HepG2 (cell line): ENCODE measurements at regions not wholly inside any gene's neighbourhood (a gene's known extent, or its start where the extent isn't known, plus 50 kb on each side); places are given as distances from the start of the nearest gene placed in this dataset.

ENCODE experiments used
- ATAC-seq: fragments of 200-7000 bp; cut with Tn5 transposase; 3 replicates; pipeline ENCODE4 v1.9.1; 2020; ENCODE audit warnings: mild to moderate bottlenecking, moderate library complexity
- BruUV-seq: library from RNA; stranded (reverse); fragments of 400-500 nt; replicated peaks from 2 replicates; lab custom pipeline; 2021; lab: Mats Ljungman, UMichigan
- CTCF ChIA-PET: fragments of 300-600 bp; formaldehyde crosslinking; extraction: SDS; loops from one replicate; lab custom pipeline; 2021; ENCODE audit warnings: low total read pairs, inconsistent platforms, low intra/inter-chr PET ratio; lab: Yijun Ruan, JAX
- POLR2A ChIA-PET: fragments of 350-600 bp; sonication (Branson Sonifier 250); formaldehyde crosslinking; loops from one replicate; lab custom pipeline; 2020; ENCODE audit warnings: antibody characterized with exemption, inconsistent platforms; lab: Yijun Ruan, JAX
- DNase-seq: peaks from one replicate; pipeline ENCODE4 v3.0.0-alpha.2; 2015; ENCODE audit warnings: low spot score
- FAIRE-seq: peaks from 3 replicates; lab custom pipeline; 2011; peaks lifted over from hg19 to GRCh38; lab: Jason Lieb, UNC
- H2AFZ ChIP-seq: one replicate; pipeline ENCODE4 v1.6.1; 2011; ENCODE audit warnings: low read length, inconsistent platforms
- H3K27ac ChIP-seq: fragments of 300-600 bp; 3 replicates; pipeline ENCODE4 v1.8.0; 2011; ENCODE audit warnings: mixed run types, mild to moderate bottlenecking, mixed read lengths, low read length, inconsistent platforms; ENCODE audit not compliant: insufficient read depth; ENCODE audit errors: extremely low read length
- H3K27me3 ChIP-seq, 2 experiments: fragments of 200-600 bp in 1 of 2; 2 replicates in 1 of 2; 3 replicates in 1 of 2; pipeline versions ENCODE4 v1.6.0 to v1.8.0; 2011; ENCODE audit warnings: low read length in 2 of 2, mild to moderate bottlenecking in 2 of 2, moderate library complexity in 2 of 2, inconsistent platforms in 1 of 2; ENCODE audit not compliant: insufficient read depth in 2 of 2, control insufficient read depth in 1 of 2
- H3K36me3 ChIP-seq, 2 experiments: fragments of 200-600 bp in 1 of 2; replicated peaks in 1 of 2; 2 replicates in 1 of 2; 3 replicates in 1 of 2; pipeline versions ENCODE4 v1.5.1 to v1.8.0; 2011; ENCODE audit warnings: low read length in 2 of 2, inconsistent platforms in 1 of 2; ENCODE audit not compliant: insufficient read depth in 2 of 2, control insufficient read depth in 1 of 2
- H3K4me1 ChIP-seq: 2 replicates; pipeline ENCODE4 v1.5.1; 2012; ENCODE audit warnings: low read length, inconsistent platforms; ENCODE audit not compliant: insufficient read depth
- H3K4me2 ChIP-seq: 2 replicates; pipeline ENCODE4 v1.6.0; 2011; ENCODE audit warnings: low read depth, low read length, inconsistent platforms
- H3K4me3 ChIP-seq, 3 experiments: fragments of 200-600 bp in 1 of 3; sonication (generic), shearing (Covaris generic) in 1 of 3; replicated peaks in 1 of 3; 2 replicates each; pipeline ENCODE4 v1.5.1; 2011 to 2016; ENCODE audit warnings: low read length in 3 of 3, inconsistent platforms in 2 of 3, low read depth in 2 of 3, mild to moderate bottlenecking in 2 of 3, control low read depth in 1 of 3, mixed read lengths in 1 of 3; ENCODE audit not compliant: insufficient read depth in 1 of 3
- H3K79me2 ChIP-seq: one replicate; pipeline ENCODE4 v1.6.1; 2011; ENCODE audit warnings: low read length, inconsistent platforms; ENCODE audit not compliant: insufficient read depth
- H3K9ac ChIP-seq: 2 replicates; pipeline ENCODE4 v1.6.0; 2011; ENCODE audit warnings: mild to moderate bottlenecking, low read depth, low read length, inconsistent platforms; ENCODE audit not compliant: insufficient read depth
- H3K9me3 ChIP-seq: 2 replicates; pipeline ENCODE4 v1.5.1; 2012; ENCODE audit warnings: mild to moderate bottlenecking, low read length
- H4K20me1 ChIP-seq: 2 replicates; pipeline ENCODE4 v1.6.0; 2011; ENCODE audit warnings: inconsistent platforms, mild to moderate bottlenecking, low read length, moderate library complexity; ENCODE audit not compliant: insufficient read depth
- ARID2 ChIP-seq: sonication (generic); formaldehyde crosslinking; IDR thresholded peaks from 2 replicates; pipeline ENCODE4 v1.8.1; 2022; ENCODE audit warnings: mild to moderate bottlenecking, missing genetic modification reagents, borderline replicate concordance
- HDAC2 ChIP-seq: sonication (generic); formaldehyde crosslinking; IDR thresholded peaks from 2 replicates; pipeline ENCODE4 v1.4.0; 2020; ENCODE audit warnings: missing genetic modification reagents
- HMGA1 ChIP-seq: sonication (generic); formaldehyde crosslinking; conservative IDR thresholded peaks from 2 replicates; pipeline ENCODE4 v1.4.0; 2020; ENCODE audit warnings: missing genetic modification reagents
- KAT2B ChIP-seq: fragments of 150-350 bp; IDR thresholded peaks from 2 replicates; pipeline ENCODE4 v1.6.1; 2014; ENCODE audit warnings: low read depth, low read length, borderline replicate concordance
- NR1H2 ChIP-seq: sonication (generic); formaldehyde crosslinking; IDR thresholded peaks from 2 replicates; pipeline ENCODE4 v1.8.1; 2022; ENCODE audit warnings: low read depth, missing genetic modification reagents, borderline replicate concordance
- NR2C2 ChIP-seq: sonication (generic); formaldehyde crosslinking; IDR thresholded peaks from 2 replicates; pipeline ENCODE4 v1.4.0; 2020; ENCODE audit warnings: missing genetic modification reagents, mild to moderate bottlenecking, moderate library complexity, borderline replicate concordance
- RCOR2 ChIP-seq: IDR thresholded peaks from 2 replicates; pipeline ENCODE4 v1.6.1; 2016; ENCODE audit warnings: missing biosample characterization, missing genetic modification reagents
- SIX4 ChIP-seq: sonication (generic); formaldehyde crosslinking; IDR thresholded peaks from 2 replicates; pipeline ENCODE4 v1.4.0; 2020; ENCODE audit warnings: missing genetic modification reagents
- ZNF12 ChIP-seq: sonication (generic); formaldehyde crosslinking; IDR thresholded peaks from 2 replicates; pipeline ENCODE4 v1.5.0; 2020; ENCODE audit warnings: missing genetic modification reagents
- ZNF20 ChIP-seq: sonication (generic); formaldehyde crosslinking; IDR thresholded peaks from 2 replicates; pipeline ENCODE4 v1.4.0; 2020; ENCODE audit warnings: mild to moderate bottlenecking, moderate library complexity, missing genetic modification reagents
- ZNF317 ChIP-seq: sonication (generic); formaldehyde crosslinking; IDR thresholded peaks from 2 replicates; pipeline ENCODE4 v1.5.0; 2020; ENCODE audit warnings: mild to moderate bottlenecking, missing genetic modification reagents
- ZNF781 ChIP-seq: sonication (generic); formaldehyde crosslinking; IDR thresholded peaks from 2 replicates; pipeline ENCODE4 v1.5.1; 2020; ENCODE audit warnings: borderline replicate concordance, mild to moderate bottlenecking, missing genetic modification reagents; ENCODE audit errors: not compliant biosample characterization
- ZSCAN22 ChIP-seq: sonication (generic); formaldehyde crosslinking; IDR thresholded peaks from 2 replicates; pipeline ENCODE4 v1.4.0; 2020; ENCODE audit warnings: mild to moderate bottlenecking, missing genetic modification reagents
- WGBS: methylation state at CpG from one replicate; pipeline ENCODE4 v1.1.6; 2017; ENCODE audit warnings: low lambda C conversion rate; 5-methylcytosine and 5-hydroxymethylcytosine counted together
- in situ Hi-C: cut with HindIII; loops from 2 replicates; pipeline ENCODE4 v1.10.0; 2017; ENCODE audit warnings: low pct_unique_long_range_greater_than_20kb; ENCODE audit not compliant: extremely low pct_ligation_motif_present
- intact Hi-C: fragments of 100-400 bp; cut with micrococcal nuclease; formaldehyde crosslinking; loops from one replicate; pipeline ENCODE4 v1.10.0; 2022; ENCODE audit not compliant: unreplicated experiment
- TF ChIP-seq, protein P1 (sequence below): sonication (generic); formaldehyde crosslinking; IDR thresholded peaks from 2 replicates; pipeline ENCODE4 v1.5.0; 2020; ENCODE audit warnings: mild to moderate bottlenecking, missing genetic modification reagents
- TF ChIP-seq, protein P2 (sequence below): IDR thresholded peaks from 2 replicates; pipeline ENCODE4 v1.6.1; 2012; ENCODE audit warnings: low read depth, low read length, improper control_type of control experiment
- TF ChIP-seq, protein P3 (sequence below): sonication (generic); formaldehyde crosslinking; IDR thresholded peaks from 2 replicates; pipeline ENCODE4 v1.4.0; 2020; ENCODE audit warnings: mild to moderate bottlenecking, missing genetic modification reagents
- TF ChIP-seq, protein P4 (sequence below): fragments of 450-650 bp; IDR thresholded peaks from 2 replicates; pipeline ENCODE4 v1.6.1; 2016

DNA sequence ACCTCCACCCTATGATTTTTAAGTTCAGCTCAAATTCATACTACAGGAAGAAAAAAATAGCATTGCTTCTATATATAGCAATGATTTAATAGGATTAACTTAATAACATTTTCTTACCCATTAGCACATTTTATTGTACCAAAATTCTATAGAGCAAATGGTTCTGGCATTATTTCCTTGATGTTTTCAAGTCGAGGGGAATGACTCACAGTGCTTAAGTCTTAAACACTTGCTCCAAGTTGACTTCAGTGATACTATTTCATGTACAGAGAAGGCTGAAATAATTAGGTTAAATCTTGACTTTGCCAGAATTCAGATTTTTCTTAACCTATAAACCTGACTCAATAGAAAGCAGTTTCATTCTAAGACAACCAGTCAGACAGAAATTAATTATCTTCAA, 1133.8 kb downstream of the SORCS3 start (continued):
- TF ChIP-seq NR1H2 (CRISPR knock-in tag) (no peak), HDAC2 (CRISPR knock-in tag) (no peak), RCOR2 (no peak), ZNF12 (CRISPR knock-in tag) (no peak)
- TF ChIP-seq, all 625 proteins: peak for 0

DNA sequence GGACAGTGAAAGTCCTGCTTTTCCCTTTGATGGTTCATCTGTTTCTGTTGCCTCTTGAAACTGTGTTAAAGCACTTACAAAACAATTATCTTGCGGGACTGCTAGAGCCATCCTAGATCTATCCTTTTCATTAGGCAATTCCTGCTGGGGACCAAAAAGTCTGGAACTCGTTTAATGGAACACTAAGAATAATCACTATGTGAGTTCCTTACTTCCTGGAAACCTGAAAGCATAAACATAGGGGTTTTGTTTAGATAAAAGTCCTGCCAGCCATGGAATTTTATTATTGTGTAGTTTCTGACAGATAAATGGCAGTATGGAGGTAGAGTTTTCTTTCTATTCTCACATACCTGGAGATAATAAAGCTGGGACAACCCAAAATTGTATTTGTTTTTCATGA, 1133.3 kb downstream of the SORCS3 start:
- FAIRE-seq, result no peak
- CTCF ChIA-PET, result no interaction called here
- WGBS, result 17% methylated on average over 2 of the region's 2 CpGs
- Histone ChIP-seq H3K79me2 (no peaks in the 10 kb centered on the region), H3K4me1 (no peaks in the 10 kb centered on the region), H3K9ac (no peak overlapping the region), H3K27ac (no peak overlapping the region), H3K9me3 (peaks cover 6% of the 10 kb centered on the region; the same call in 1 of the 2 replicates), H3K27me3 (no peaks in the 10 kb centered on the region), H4K20me1 (no peaks in the 10 kb centered on the region), H3K4me2 (no peak overlapping the region), H3K4me3 (no peak overlapping the region), H3K36me3 (no peaks in the 10 kb centered on the region), H2AFZ (no peak overlapping the region)
- no peak for DNase-seq
- intact Hi-C loops, result no loop called here
- POLR2A ChIA-PET, result no interaction called here
- ATAC-seq, result no peak
- BruUV-seq, result no TSS peak
- in situ Hi-C loops, result no loop called here
- TF ChIP-seq ARID2 (no peak), ZSCAN22 (CRISPR knock-in tag) (no peak), KAT2B (no peak), SIX4 (no peak), ZNF781 (CRISPR knock-in tag) (no peak), ZNF317 (CRISPR knock-in tag) (no peak), HMGA1 (no peak), NR2C2 (CRISPR knock-in tag) (no peak), ZNF20 (CRISPR knock-in tag) (no peak)
- TF ChIP-seq, protein P1, sequence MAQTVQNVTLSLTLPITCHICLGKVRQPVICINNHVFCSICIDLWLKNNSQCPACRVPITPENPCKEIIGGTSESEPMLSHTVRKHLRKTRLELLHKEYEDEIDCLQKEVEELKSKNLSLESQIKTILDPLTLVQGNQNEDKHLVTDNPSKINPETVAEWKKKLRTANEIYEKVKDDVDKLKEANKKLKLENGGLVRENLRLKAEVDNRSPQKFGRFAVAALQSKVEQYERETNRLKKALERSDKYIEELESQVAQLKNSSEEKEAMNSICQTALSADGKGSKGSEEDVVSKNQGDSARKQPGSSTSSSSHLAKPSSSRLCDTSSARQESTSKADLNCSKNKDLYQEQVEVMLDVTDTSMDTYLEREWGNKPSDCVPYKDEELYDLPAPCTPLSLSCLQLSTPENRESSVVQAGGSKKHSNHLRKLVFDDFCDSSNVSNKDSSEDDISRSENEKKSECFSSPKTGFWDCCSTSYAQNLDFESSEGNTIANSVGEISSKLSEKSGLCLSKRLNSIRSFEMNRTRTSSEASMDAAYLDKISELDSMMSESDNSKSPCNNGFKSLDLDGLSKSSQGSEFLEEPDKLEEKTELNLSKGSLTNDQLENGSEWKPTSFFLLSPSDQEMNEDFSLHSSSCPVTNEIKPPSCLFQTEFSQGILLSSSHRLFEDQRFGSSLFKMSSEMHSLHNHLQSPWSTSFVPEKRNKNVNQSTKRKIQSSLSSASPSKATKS (CRISPR knock-in tag), result no peak
- TF ChIP-seq, protein P2, sequence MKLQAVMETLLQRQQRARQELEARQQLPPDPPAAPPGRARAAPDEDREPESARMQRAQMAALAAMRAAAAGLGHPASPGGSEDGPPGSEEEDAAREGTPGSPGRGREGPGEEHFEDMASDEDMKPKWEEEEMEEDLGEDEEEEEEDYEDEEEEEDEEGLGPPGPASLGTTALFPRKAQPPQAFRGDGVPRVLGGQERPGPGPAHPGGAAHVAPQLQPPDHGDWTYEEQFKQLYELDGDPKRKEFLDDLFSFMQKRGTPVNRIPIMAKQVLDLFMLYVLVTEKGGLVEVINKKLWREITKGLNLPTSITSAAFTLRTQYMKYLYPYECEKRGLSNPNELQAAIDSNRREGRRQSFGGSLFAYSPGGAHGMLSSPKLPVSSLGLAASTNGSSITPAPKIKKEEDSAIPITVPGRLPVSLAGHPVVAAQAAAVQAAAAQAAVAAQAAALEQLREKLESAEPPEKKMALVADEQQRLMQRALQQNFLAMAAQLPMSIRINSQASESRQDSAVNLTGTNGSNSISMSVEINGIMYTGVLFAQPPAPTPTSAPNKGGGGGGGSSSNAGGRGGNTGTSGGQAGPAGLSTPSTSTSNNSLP, result no peak
- TF ChIP-seq, protein P3, sequence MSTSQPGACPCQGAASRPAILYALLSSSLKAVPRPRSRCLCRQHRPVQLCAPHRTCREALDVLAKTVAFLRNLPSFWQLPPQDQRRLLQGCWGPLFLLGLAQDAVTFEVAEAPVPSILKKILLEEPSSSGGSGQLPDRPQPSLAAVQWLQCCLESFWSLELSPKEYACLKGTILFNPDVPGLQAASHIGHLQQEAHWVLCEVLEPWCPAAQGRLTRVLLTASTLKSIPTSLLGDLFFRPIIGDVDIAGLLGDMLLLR, result no peak
- TF ChIP-seq, protein P4, sequence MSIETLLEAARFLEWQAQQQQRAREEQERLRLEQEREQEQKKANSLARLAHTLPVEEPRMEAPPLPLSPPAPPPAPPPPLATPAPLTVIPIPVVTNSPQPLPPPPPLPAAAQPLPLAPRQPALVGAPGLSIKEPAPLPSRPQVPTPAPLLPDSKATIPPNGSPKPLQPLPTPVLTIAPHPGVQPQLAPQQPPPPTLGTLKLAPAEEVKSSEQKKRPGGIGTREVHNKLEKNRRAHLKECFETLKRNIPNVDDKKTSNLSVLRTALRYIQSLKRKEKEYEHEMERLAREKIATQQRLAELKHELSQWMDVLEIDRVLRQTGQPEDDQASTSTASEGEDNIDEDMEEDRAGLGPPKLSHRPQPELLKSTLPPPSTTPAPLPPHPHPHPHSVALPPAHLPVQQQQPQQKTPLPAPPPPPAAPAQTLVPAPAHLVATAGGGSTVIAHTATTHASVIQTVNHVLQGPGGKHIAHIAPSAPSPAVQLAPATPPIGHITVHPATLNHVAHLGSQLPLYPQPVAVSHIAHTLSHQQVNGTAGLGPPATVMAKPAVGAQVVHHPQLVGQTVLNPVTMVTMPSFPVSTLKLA, result no peak
